SK-N-SH (cell line): ENCODE measurements at regions not wholly inside any gene's neighbourhood (a gene's known extent, or its start where the extent isn't known, plus 50 kb on each side); places are given as distances from the start of the nearest gene placed in this dataset.

Experiments used
- CTCF ChIA-PET: fragments of 300-600, 350-600 bp; formaldehyde crosslinking; extraction: SDS; loops from one replicate; lab custom pipeline; 2021; lab: Yijun Ruan, JAX
- POLR2A ChIA-PET: fragments of 350-600 bp; sonication (Branson Sonifier 250); formaldehyde crosslinking; extraction: SDS; loops from one replicate; lab custom pipeline; 2020; ENCODE audit warnings: antibody characterized with exemption, inconsistent platforms; lab: Yijun Ruan, JAX
- DNase-seq: peaks from one replicate; pipeline ENCODE4 v3.0.0; 2012
- H2AFZ ChIP-seq: fragments of 200-600 bp; sonication (generic); 2 replicates; pipeline ENCODE4 v1.8.1; 2016; ENCODE audit warnings: antibody characterized with exemption, mild to moderate bottlenecking, low read depth
- H3F3A ChIP-seq: fragments of 200-600 bp; sonication (generic); replicated peaks from 2 replicates; pipeline ENCODE3; 2016; ENCODE audit warnings: antibody characterized with exemption, mild to moderate bottlenecking; ENCODE audit not compliant: insufficient read depth
- H3K27ac ChIP-seq, 2 experiments: fragments of 200-500 bp in 1 of 2; fragments of 200-600 bp in 1 of 2; sonication (Bioruptor generic) in 1 of 2; sonication (generic), shearing (Covaris generic) in 1 of 2; 2 replicates each; pipeline versions ENCODE4 v1.5.1 to v1.6.1; 2014 to 2016; ENCODE audit warnings: low read depth in 2 of 2, inconsistent platforms in 1 of 2, low read length in 1 of 2, mild to moderate bottlenecking in 1 of 2, mixed read lengths in 1 of 2
- H3K27me3 ChIP-seq: fragments of 200-600 bp; sonication (generic), shearing (Covaris generic); 2 replicates; pipeline ENCODE4 v1.6.1; 2016; ENCODE audit warnings: mixed run types; ENCODE audit not compliant: insufficient read depth
- H3K36me3 ChIP-seq, 2 experiments: fragments of 200-500 bp in 1 of 2; fragments of 200-600 bp in 1 of 2; sonication (Bioruptor generic) in 1 of 2; sonication (generic) in 1 of 2; replicated peaks in 1 of 2; 2 replicates each; pipeline versions ENCODE3 to v1.5.1; 2014 to 2016; ENCODE audit warnings: low read length in 1 of 2, mild to moderate bottlenecking in 1 of 2; ENCODE audit not compliant: insufficient read depth in 2 of 2, control insufficient read depth in 1 of 2
- H3K4me1 ChIP-seq, 2 experiments: fragments of 200-500 bp in 1 of 2; fragments of 200-600 bp in 1 of 2; sonication (Bioruptor generic) in 1 of 2; sonication (generic), shearing (Covaris generic) in 1 of 2; 2 replicates each; pipeline versions ENCODE4 v1.5.1 to v1.6.1; 2014 to 2016; ENCODE audit warnings: low read depth in 1 of 2, low read length in 1 of 2, mixed run types in 1 of 2; ENCODE audit not compliant: insufficient read depth in 2 of 2, control insufficient read depth in 1 of 2
- H3K4me2 ChIP-seq: fragments of 200-600 bp; sonication (generic), shearing (Covaris generic); 2 replicates; pipeline ENCODE4 v1.6.1; 2017; ENCODE audit warnings: mixed run types
- H3K4me3 ChIP-seq, 2 experiments: fragments of 200-500 bp in 1 of 2; fragments of 200-600 bp in 1 of 2; sonication (Bioruptor generic) in 1 of 2; sonication (generic), shearing (Covaris generic) in 1 of 2; 2 replicates each; pipeline versions ENCODE4 v1.5.1 to v1.8.1; 2014 to 2016; ENCODE audit warnings: low read depth in 2 of 2, inconsistent platforms in 1 of 2, low read length in 1 of 2, mild to moderate bottlenecking in 1 of 2, mixed read lengths in 1 of 2, moderate library complexity in 1 of 2
- H3K79me2 ChIP-seq: fragments of 200-600 bp; sonication (generic); 2 replicates; pipeline ENCODE4 v1.8.1; 2017; ENCODE audit warnings: mild to moderate bottlenecking; ENCODE audit not compliant: insufficient read depth
- H3K9ac ChIP-seq: fragments of 200-600 bp; sonication (generic); 2 replicates; pipeline ENCODE4 v1.6.1; 2017; ENCODE audit warnings: mixed run types
- H3K9me2 ChIP-seq: fragments of 200-600 bp; sonication (generic); 2 replicates; pipeline ENCODE4 v1.6.1; 2017; ENCODE audit warnings: mixed run types
- H3K9me3 ChIP-seq: fragments of 200-600 bp; sonication (generic); 2 replicates; pipeline ENCODE4 v1.6.1; 2017; ENCODE audit warnings: mixed run types, mild to moderate bottlenecking, moderate library complexity
- H4K20me1 ChIP-seq: fragments of 200-600 bp; sonication (generic); 2 replicates; pipeline ENCODE4 v1.6.1; 2017; ENCODE audit warnings: mild to moderate bottlenecking, mixed run types; ENCODE audit not compliant: insufficient read depth
- CHD2 ChIP-seq: fragments of 150-350 bp; IDR thresholded peaks from 2 replicates; pipeline ENCODE4 v1.6.1; 2018; ENCODE audit warnings: low read length; ENCODE audit not compliant: partially characterized antibody
- ELF1 ChIP-seq: IDR thresholded peaks from 2 replicates; pipeline ENCODE4 v1.4.0; 2012
- EP300 ChIP-seq, 2 experiments: IDR thresholded peaks; 2 replicates each; pipeline versions ENCODE4 v1.4.0 to v1.6.1; 2012; ENCODE audit warnings: borderline replicate concordance in 1 of 2, low read depth in 1 of 2, low read length in 1 of 2
- EZH2phosphoT487 ChIP-seq: fragments of 200-600 bp; sonication (generic); IDR thresholded peaks from 2 replicates; pipeline ENCODE4 v1.6.1; 2017; ENCODE audit warnings: low read depth, mixed run types, mild to moderate bottlenecking, antibody characterized with exemption, moderate library complexity, borderline replicate concordance
- FOXJ3 ChIP-seq: sonication (generic); formaldehyde crosslinking; IDR thresholded peaks from 2 replicates; pipeline ENCODE4 v1.5.1; 2020; ENCODE audit warnings: mild to moderate bottlenecking, missing genetic modification reagents
- GABPA ChIP-seq: IDR thresholded peaks from 2 replicates; pipeline ENCODE4 v1.4.0; 2012; ENCODE audit warnings: low read depth, mild to moderate bottlenecking
- GATA2 ChIP-seq: sonication (generic); formaldehyde crosslinking; IDR thresholded peaks from 2 replicates; pipeline ENCODE4 v1.5.0; 2020; ENCODE audit warnings: mild to moderate bottlenecking, missing genetic modification reagents
- JUND ChIP-seq: IDR thresholded peaks from 2 replicates; pipeline ENCODE4 v1.4.0; 2012
- POLR2AphosphoS5 ChIP-seq: IDR thresholded peaks from 2 replicates; pipeline ENCODE4 v1.6.1; 2012; ENCODE audit warnings: low read depth, low read length
- RFX5 ChIP-seq: IDR thresholded peaks from 2 replicates; pipeline ENCODE4 v1.6.1; 2012; ENCODE audit warnings: mild to moderate bottlenecking, improper control_type of control experiment, low read length
- RXRA ChIP-seq: IDR thresholded peaks from 2 replicates; pipeline ENCODE4 v1.4.0; 2012; ENCODE audit warnings: low read depth, mild to moderate bottlenecking, borderline replicate concordance
- SMC3 ChIP-seq: IDR thresholded peaks from 2 replicates; pipeline ENCODE4 v1.6.1; 2012; ENCODE audit warnings: low read depth, low read length, improper control_type of control experiment
- TAF1 ChIP-seq: IDR thresholded peaks from 2 replicates; pipeline ENCODE4 v1.6.1; 2012; ENCODE audit warnings: low read depth, mild to moderate bottlenecking, low read length, moderate library complexity, borderline replicate concordance
- TEAD4 ChIP-seq: IDR thresholded peaks from 2 replicates; pipeline ENCODE4 v1.4.0; 2012; ENCODE audit warnings: mild to moderate bottlenecking, borderline replicate concordance; ENCODE audit not compliant: insufficient read depth
- WGBS: methylation state at CpG from one replicate; pipeline ENCODE4 v1.1.6; 2017; ENCODE audit warnings: low lambda C conversion rate; 5-methylcytosine and 5-hydroxymethylcytosine counted together
- TF ChIP-seq, protein P1 (sequence below): IDR thresholded peaks from 2 replicates; pipeline ENCODE4 v1.4.0; 2012; ENCODE audit warnings: low read depth, borderline replicate concordance
- TF ChIP-seq, protein P2 (sequence below): IDR thresholded peaks from 2 replicates; pipeline ENCODE4 v1.4.0; 2012; ENCODE audit warnings: low read depth, borderline replicate concordance
- TF ChIP-seq, protein P3 (sequence below): fragments of 150-350 bp; IDR thresholded peaks from 2 replicates; pipeline ENCODE4 v1.6.1; 2016; ENCODE audit warnings: mild to moderate bottlenecking, low read depth, low read length
- TF ChIP-seq, protein P4 (sequence below): fragments of 200-600 bp; sonication (generic); IDR thresholded peaks from 2 replicates; pipeline ENCODE4 v1.6.1; 2017; ENCODE audit warnings: antibody characterized with exemption, mild to moderate bottlenecking, moderate library complexity
- TF ChIP-seq, protein P5 (sequence below): IDR thresholded peaks from 2 replicates; pipeline ENCODE4; 2012
- TF ChIP-seq, protein P6 (sequence below): IDR thresholded peaks from 2 replicates; pipeline ENCODE4 v1.4.0; 2012; ENCODE audit warnings: low read depth

DNA sequence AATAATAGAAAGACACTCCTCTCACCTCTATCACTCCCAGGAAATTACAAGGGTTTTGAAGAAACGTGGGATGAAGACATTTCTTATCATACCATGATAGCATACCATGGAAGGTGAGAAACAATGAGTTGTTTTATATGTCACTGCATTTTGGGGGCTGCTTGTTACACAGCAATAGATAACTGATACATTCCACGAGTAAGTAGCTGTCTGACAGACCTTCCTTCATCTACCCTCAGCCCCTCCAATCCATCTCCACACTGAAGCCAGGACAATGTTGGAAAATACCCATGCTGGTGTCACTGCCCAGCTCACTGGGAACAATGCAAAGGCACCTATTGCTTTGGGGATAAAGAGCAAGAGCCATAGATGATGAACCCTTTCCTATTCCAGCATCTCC lies 68.9 kb upstream of the USP29 start:
- Histone ChIP-seq H3K4me1 (no peaks in the 10 kb centered on the region), H3K9me2 (no peaks in the 10 kb centered on the region), H3K27me3 (no peaks in the 10 kb centered on the region), H4K20me1 (no peaks in the 10 kb centered on the region), H3K36me3 (no peaks in the 10 kb centered on the region), H3K79me2 (no peaks in the 10 kb centered on the region), H3K4me3 (no peak overlapping the region), H3K9me3 (no peaks in the 10 kb centered on the region), H3K27ac (no peak overlapping the region), H3K9ac (no peak overlapping the region)
- POLR2A ChIA-PET, result no interaction called here
- WGBS, result 3% methylated on average over 2 of the region's 2 CpGs
- TF ChIP-seq, protein P1, sequence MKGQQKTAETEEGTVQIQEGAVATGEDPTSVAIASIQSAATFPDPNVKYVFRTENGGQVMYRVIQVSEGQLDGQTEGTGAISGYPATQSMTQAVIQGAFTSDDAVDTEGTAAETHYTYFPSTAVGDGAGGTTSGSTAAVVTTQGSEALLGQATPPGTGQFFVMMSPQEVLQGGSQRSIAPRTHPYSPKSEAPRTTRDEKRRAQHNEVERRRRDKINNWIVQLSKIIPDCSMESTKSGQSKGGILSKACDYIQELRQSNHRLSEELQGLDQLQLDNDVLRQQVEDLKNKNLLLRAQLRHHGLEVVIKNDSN, result no peak
- TF ChIP-seq GABPA (no peak), POLR2AphosphoS5 (no peak), SMC3 (no peak), RFX5 (no peak), TEAD4 (no peak), CHD2 (no peak), EZH2phosphoT487 (no peak)
- TF ChIP-seq, protein P2, sequence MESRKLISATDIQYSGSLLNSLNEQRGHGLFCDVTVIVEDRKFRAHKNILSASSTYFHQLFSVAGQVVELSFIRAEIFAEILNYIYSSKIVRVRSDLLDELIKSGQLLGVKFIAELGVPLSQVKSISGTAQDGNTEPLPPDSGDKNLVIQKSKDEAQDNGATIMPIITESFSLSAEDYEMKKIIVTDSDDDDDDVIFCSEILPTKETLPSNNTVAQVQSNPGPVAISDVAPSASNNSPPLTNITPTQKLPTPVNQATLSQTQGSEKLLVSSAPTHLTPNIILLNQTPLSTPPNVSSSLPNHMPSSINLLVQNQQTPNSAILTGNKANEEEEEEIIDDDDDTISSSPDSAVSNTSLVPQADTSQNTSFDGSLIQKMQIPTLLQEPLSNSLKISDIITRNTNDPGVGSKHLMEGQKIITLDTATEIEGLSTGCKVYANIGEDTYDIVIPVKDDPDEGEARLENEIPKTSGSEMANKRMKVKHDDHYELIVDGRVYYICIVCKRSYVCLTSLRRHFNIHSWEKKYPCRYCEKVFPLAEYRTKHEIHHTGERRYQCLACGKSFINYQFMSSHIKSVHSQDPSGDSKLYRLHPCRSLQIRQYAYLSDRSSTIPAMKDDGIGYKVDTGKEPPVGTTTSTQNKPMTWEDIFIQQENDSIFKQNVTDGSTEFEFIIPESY, result no peak
- TF ChIP-seq, all 33 proteins: peak for 0
- no peak overlapping the region for H3K4me2 ChIP-seq
- CTCF ChIA-PET, result no interaction called here
- no peak overlapping the region for H2AFZ ChIP-seq
- no peak for DNase-seq
- H3F3A ChIP-seq, result no peaks in the 10 kb centered on the region

DNA sequence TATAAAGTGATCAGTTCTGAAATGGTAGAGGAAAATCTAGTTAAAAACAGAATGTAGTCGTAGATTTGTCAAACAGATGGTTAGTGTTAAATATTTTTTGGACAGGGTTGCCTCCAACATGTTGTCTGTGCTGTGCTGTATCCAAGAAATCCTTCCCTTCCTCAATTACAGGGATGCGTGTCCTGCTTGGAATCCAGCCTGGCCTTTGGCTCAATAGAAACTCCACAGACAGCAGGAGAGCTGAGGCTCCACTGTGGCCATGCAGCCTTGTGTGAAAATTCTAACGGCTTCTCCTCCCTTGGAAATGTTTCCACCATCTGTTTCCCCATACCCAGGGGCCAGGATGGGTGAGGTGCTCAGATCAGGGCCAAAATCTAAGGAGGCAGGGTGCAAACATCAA lies 67.7 kb upstream of the USP29 start:
- ChIA-PET POLR2A (no interaction called here), CTCF (no interaction called here)
- Histone ChIP-seq H3K4me1 (no peaks in the 10 kb centered on the region), H3K27me3 (no peaks in the 10 kb centered on the region), H3K4me3 (no peak overlapping the region), H3K9me3 (no peaks in the 10 kb centered on the region), H3K9me2 (no peaks in the 10 kb centered on the region), H3K79me2 (no peaks in the 10 kb centered on the region), H3K36me3 (no peaks in the 10 kb centered on the region), H3K4me2 (no peak overlapping the region), H3K9ac (no peak overlapping the region), H2AFZ (no peak overlapping the region), H4K20me1 (no peaks in the 10 kb centered on the region), H3F3A (no peaks in the 10 kb centered on the region), H3K27ac (no peak overlapping the region)
- no peak for DNase-seq
- 21% methylated on average over 3 of the region's 3 CpGs for WGBS
- TF ChIP-seq, protein P3, sequence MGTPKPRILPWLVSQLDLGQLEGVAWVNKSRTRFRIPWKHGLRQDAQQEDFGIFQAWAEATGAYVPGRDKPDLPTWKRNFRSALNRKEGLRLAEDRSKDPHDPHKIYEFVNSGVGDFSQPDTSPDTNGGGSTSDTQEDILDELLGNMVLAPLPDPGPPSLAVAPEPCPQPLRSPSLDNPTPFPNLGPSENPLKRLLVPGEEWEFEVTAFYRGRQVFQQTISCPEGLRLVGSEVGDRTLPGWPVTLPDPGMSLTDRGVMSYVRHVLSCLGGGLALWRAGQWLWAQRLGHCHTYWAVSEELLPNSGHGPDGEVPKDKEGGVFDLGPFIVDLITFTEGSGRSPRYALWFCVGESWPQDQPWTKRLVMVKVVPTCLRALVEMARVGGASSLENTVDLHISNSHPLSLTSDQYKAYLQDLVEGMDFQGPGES, result no peak
- TF ChIP-seq EP300 (IDR thresholded peaks at IDR 0.05; ENCODE audit: borderline replicate concordance in 1 of 2, low read depth in 1 of 2, low read length in 1 of 2) (no peak), RXRA (no peak), POLR2AphosphoS5 (no peak), RFX5 (no peak), GATA2 (CRISPR knock-in tag) (no peak), FOXJ3 (CRISPR knock-in tag) (no peak), GABPA (no peak), ELF1 (no peak), EZH2phosphoT487 (no peak), TAF1 (no peak), JUND (no peak), CHD2 (no peak)
- TF ChIP-seq, protein P1, result no peak
- TF ChIP-seq, protein P4, sequence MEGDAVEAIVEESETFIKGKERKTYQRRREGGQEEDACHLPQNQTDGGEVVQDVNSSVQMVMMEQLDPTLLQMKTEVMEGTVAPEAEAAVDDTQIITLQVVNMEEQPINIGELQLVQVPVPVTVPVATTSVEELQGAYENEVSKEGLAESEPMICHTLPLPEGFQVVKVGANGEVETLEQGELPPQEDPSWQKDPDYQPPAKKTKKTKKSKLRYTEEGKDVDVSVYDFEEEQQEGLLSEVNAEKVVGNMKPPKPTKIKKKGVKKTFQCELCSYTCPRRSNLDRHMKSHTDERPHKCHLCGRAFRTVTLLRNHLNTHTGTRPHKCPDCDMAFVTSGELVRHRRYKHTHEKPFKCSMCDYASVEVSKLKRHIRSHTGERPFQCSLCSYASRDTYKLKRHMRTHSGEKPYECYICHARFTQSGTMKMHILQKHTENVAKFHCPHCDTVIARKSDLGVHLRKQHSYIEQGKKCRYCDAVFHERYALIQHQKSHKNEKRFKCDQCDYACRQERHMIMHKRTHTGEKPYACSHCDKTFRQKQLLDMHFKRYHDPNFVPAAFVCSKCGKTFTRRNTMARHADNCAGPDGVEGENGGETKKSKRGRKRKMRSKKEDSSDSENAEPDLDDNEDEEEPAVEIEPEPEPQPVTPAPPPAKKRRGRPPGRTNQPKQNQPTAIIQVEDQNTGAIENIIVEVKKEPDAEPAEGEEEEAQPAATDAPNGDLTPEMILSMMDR, result no peak
- TF ChIP-seq, protein P5, sequence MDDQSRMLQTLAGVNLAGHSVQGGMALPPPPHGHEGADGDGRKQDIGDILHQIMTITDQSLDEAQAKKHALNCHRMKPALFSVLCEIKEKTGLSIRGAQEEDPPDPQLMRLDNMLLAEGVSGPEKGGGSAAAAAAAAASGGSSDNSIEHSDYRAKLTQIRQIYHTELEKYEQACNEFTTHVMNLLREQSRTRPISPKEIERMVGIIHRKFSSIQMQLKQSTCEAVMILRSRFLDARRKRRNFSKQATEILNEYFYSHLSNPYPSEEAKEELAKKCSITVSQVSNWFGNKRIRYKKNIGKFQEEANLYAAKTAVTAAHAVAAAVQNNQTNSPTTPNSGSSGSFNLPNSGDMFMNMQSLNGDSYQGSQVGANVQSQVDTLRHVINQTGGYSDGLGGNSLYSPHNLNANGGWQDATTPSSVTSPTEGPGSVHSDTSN, result no peak
- TF ChIP-seq, protein P6, sequence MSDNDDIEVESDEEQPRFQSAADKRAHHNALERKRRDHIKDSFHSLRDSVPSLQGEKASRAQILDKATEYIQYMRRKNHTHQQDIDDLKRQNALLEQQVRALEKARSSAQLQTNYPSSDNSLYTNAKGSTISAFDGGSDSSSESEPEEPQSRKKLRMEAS, result no peak
